NCI-H526 (cell line): ENCODE measurements at regions not wholly inside any gene's neighbourhood (a gene's known extent, or its start where the extent isn't known, plus 50 kb on each side); places are given as distances from the start of the nearest gene placed in this dataset.

Source experiments
- DNase-seq, 2 experiments: peaks; one replicate each; lab custom pipeline; 2025; lab: John Stamatoyannopoulos, UW

DNA sequence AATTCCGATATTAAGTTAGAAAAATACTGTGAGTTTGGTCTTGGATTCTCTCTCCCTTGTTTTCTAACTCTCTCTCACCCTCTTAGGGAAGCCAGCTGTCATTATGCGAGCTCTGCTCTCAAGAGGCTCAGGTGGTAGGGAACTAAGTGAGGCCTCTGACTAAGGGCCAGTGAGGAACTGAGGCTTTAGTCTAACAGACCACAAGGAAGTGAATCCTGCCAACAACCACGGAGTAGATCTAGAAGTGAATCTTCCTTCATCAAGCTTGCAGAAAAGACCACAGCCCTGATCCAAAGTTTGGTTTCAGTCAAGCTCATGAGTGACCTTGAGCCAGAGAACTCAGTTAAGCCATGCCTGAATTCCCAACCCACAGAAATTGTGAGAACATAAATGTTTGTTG lies 180.1 kb upstream of the PRMT6 start:
- no peak for DNase-seq

DNA sequence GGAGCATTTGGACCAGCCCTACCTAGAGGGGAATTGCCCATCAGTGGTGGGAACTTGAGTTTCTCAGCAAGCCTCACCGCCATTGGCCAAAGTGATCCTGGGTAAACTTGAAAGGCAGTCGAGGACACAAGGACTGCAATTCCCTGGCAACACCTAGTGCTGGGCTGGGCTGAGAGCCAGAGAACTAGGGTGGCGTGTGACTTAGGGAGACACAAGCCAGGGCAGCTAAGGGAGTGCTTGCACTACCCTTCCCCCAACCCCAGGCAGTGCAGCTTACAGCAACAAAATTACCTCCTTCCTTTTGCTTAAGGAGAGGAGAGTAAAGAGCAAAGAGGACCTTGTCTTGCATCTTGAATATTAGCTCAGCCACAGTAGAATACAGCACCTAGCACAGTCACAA lies 176.9 kb upstream of the PRMT6 start:
- DNase-seq = no peak

DNA sequence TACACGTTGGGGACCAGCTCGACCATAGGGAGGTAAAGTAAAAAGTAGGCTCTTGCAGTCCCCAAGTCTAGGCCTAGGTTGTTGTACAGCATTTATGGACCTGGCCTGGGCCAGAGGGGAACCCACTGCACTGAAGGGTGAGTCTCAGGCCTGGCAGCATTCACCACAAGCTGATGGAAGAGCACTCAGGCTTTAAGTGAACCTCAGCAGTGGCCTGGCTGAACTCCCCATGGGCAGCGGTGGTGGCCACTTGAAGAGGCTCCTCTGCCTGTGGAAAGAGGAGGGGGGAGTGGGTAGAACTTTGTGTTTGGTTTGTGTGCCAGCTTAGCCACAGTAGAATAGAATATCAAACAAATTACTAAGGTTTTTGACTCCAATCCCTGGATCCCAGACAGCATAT lies 176.2 kb upstream of the PRMT6 start:
- DNase-seq = no peak

DNA sequence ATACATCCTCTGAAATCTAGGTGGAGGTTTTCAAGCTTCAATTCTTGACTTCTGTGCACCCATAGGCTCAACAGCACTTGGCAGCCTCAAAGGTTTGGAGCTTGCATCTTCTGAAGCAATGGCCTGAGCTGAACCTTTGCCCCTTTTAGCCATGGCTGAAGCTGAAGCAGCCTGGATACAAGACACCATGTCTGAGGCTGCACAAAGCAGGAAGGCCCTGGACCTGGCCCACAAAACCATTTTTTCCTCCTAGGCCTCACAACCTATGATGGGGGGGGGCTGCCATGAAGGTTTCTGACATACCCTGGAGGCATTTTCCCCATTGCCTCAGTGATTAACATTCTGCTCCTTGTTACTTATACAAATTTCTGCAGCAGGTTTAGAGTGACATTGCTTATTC lies 173.3 kb upstream of the PRMT6 start:
- DNase-seq = no peak

DNA sequence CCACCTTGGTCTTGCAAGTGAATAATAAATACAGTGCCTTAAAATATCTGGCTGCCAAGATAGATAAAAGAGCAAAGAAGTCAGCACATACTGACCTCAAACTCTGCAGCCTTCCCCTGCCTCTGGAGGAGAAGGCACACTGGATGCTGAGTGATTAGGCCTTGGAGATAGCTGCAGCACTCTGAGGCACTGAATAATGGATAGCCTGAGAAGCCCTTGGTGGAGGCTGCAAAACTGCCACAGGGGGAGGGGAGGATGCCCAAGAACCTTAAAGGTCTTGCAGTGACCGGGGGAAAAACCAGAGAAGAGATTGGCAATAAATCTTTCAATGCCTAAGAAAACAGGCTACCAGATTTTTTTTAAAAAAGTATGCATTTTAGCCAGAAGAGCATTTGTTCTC lies 167.4 kb upstream of the PRMT6 start:
- no peak for DNase-seq

DNA sequence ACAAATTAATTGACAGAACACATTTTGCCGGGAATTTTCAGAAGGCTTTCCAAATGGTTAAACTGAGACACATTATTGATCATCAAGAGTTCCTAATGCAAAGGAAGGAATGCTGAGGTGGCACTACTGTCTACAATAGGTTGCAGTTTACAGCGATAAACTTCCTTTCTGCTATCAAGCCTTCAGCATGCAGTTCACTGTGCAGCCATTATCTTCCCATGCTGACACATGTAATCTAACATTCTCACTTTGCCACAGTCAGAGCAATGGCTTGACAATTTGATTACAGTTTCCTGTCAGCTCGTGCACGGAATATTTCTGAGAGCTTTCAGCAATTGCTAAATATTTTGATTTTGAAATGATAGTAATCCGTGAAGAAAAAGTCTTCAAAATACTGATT lies 166.9 kb upstream of the PRMT6 start:
- no peak for DNase-seq

DNA sequence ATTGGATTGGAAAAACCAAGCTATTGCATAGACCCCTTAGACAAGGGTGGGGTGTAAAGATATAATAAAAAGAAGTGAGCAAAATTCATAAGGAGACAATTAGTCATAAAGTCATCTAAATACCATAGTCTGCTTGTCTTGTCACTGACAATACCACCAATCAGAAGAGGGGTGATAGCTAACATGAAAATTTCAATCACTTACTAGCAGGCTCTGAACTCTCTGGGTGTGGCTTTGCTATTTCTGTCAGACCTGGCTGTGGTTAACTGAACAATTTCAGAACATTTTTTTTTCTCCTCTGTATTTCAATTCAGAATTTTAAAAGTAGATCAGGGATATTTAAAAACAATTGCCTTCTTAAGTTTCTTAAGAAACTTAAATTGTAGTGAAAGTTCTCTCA lies 158.5 kb upstream of the PRMT6 start:
- no peak for DNase-seq

DNA sequence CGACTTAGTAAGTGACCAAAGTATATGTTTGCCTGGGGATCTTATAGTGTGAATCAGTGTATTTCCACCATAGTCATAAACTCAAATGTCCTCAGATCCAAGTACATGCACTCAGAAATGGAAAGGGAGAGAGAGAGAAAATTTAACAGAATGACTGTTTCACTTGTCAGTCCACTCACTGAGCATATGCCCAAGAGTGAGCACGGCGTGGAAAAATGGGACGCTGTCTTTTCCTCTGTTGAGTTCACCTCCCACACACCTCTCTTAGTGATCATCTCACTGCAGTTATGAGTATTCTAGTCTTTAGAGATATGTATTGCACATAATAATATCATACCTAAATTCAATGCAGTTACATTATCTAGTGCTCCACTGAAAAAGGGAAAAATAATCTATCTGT lies 156.8 kb upstream of the PRMT6 start:
- no peak for DNase-seq

DNA sequence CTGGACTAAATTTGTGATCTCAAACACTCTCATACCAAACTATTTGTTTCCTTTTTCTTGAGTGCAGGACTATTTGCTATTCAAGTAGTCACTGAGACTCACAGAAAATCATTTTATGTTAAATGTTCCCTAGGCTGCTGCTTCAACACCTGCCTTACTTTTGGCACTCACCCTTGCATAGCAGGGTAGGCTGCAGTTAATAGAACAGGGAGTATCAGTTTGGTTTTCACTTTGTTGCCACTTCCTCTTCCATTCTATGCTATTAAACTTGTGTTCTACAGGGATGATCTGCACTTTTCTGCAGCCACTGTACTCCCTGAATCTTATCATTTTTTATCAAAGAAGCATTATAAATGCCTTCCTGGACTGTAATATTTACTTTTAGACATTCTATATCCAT lies 148.7 kb upstream of the PRMT6 start:
- no peak for DNase-seq

DNA sequence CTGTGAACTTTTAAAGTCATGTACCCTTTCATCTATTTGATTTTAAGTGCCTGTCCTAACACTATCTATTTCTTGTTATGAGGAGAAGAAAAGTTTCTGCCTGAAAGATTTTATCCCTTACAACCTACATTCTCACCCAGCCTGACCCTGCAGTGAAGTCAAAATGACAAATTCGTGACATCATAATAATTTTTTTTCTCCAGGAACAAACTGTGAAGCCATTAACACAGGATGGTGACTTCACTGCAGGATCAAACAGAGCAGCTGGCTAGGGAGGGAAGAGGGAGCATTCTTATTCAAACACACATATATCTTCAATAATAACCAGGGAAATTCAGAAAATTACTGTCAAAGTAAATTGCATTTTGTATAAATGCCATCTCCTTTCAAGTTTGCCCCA lies 147.8 kb upstream of the PRMT6 start:
- no peak for DNase-seq

DNA sequence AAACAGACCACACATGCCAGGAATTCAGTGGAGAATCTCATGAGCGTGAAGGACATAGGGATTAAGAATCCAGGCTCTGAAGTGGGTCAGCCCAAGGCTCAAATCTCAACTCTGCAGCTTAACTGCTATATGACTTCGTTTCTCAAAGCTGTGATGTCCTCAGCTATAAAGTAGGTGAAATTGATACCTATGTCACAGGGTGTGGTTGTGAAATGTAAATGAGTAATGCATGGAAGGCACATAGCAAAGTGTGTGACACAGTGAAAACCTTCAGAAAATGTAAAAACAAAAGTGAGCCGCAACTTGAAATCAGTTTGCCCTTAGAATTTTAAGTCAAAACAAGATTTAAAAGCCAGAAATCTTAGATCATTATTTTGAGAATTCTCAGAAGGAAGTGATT lies 145.7 kb upstream of the PRMT6 start:
- no peak for DNase-seq

DNA sequence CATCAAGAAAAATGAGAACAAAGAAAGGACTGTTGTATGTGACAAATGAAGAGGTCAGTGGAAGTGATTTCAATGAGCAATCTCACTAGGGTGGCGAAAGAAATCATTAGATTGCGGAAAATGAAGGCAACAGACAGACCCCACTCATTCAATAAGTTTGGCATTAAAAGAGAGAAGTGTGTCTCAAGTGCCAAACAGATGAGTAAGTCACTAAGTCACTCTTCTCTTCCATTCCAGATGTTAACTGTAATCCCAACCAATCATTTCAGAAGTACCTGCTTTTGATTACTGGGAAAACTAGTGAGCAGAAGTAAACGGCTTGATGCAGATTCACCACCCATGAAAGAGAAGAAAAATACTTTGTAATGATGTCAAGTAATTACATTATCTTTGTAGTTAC lies 144.3 kb upstream of the PRMT6 start:
- DNase-seq = no peak

DNA sequence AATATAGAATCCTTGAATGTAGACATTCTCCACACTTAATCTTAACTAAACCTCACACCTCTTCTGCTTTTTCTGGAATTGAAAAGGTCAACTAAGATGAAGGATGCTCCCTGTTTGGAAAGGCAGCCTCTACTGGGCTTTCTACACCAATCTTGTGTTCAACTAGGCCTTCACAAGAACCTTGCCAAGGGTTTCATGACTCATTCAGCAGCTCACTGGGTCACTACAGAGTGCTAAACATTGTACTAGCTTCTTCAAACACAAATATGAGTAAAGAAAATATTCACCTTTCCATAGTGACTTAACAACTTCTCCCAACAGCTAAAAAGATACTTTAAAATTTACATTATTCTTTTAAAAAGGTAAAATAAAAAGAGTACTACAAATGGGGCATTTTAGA lies 135.3 kb upstream of the PRMT6 start:
- DNase-seq = no peak

DNA sequence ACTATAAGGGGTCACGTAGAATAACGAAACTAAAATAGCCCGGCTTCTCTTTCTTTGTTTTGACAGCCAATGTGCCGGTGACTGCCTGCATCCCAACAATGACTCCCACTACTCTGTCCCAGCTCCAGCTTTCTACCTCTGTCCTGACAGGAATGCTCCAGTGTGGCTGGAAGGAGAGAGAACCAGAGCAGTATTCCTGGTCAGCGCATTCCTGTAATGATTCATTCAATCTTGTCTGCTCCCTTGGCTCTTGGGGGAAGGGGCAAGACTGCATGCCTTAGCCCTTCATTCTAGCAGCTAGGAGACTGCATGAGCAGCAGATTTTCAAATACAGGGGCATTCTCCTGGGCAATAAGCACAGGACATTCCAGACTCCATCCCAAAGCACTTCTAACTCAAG lies 132.1 kb upstream of the PRMT6 start:
- no peak for DNase-seq

DNA sequence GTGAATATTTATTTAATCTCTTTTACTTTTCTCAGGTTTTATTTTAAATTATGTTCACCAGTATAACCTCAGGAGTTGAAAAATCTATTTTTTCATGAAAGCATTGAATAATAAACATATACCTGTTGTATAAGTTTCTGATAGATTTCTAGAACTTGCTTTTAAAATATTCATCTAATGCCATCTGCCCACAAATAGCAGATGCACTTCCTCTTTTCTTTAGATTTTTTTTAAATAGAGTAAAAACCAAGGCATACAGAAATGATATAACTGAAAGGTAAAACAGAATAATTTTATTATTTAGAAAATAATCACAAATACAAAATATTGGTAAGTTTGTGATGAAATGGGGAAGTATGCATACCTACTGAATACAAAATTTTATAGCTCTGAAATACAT lies 130.7 kb upstream of the PRMT6 start:
- DNase-seq = no peak

DNA sequence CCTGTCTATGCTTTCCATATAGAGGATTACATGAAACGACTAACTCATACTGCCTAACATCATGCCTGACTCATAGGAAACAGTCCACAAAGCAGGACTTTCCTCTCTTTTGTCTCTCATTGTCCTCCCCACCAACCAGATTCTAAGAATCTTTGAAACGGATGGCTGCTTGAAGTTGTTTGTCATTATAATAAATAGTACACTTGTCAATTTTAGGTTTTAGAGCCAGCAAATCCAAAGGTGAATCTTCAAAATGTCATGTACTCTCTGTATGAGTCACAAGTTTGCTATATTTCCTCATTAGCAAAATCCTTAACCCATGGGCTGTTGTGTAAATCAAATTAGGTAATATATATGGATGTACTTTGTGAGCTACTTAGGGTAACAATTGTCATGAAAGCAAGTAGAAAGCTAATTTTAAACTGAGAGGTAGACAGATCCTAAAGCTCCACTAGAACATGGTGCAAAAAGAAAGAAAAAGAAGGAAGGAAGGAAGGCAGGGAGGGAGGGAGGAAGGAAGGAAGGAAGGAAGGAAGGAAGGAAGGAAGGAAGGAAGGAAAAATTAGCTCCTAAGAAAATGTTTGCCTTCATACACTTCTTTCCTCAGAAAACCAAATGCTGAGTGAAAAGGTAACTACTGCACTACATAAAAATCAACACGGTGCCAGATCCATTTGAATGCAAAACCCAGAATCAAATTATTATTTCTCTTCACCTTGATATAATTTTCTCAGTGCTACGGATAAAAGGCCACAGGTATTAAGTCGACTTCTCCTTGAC lies 129.5 kb upstream of the PRMT6 start:
- DNase-seq = no peak

DNA sequence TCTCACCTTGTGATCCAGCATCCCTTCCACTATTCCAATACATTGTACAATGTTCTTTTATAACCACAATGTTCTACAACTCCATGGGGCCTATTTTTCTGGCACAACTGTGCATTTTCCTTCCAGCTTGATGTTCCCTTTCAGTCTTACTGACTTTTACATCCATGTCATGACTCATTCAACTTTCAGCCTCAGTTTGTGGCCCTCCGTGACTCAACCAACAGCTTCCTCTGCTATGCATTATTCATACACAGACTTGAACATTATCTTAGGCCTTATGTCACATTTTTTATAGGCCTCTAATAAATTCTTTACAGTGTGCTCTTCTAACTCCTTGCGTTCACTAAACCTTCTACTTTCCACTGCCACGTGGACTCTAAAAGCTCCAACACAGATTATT lies 119.4 kb upstream of the PRMT6 start:
- no peak for DNase-seq

DNA sequence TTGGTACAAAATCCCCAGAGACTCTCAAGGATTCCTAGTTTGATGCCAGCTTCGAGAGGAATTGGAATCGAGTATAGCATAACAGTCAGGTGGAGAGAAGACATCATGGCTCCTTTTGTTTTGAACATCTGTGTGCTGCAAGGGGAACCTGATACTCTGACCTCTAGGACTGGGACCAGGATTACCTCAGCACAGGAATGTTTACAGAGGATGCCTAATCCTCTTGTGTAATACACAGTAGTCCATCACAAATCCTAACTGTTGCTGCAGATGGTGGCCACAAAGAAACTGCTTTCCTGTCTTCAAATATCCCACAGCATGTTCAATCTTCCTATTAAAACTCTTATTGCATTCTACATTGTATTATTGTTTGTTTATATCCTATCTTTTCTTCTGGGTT lies 111.8 kb upstream of the PRMT6 start:
- DNase-seq = no peak

DNA sequence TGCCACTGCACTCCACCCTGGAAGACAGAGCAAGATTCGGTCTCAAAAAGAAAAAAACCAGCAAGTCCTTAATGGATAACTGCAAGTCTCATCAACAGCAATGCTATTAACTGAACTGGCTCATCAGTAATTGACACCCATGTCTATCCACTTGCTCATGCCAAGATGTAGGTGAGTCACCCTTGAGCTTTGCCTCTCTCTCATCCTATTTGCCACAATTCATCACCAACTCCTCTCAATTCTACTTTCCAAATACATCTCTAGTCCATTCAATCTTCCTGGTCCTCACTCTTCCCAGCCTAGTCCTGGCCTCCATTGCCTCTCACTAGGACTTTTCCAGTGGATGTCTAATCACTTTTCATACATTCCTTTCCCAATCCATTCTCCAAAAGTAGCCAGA lies 103.7 kb upstream of the PRMT6 start:
- no peak for DNase-seq

DNA sequence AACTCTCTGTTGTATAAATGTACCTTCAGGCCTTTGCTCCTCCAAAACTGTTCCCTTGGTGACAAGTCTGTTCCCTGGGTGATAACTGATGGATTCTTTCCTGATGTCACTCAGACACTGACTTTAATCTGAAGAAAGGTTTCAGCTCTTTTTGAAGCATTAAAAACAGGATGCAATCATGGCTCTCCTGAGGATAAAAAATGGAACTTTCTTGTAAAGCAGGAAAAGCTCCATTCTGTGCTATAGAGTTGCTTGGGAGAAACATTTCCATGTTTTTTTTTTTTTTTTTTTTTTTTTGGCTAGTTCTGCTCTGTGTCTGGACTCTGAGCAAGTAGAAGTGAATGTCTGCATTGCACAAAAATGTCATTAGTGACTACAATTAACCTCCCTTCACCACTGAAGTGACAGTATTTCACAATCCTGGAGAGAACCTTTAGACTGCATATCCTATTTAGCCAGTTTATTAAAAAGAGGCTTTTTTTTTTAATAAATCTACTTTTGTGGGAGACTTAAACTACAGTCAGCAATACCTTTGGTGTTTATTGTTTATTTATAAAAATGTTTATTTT lies 101.7 kb upstream of the PRMT6 start:
- no peak for DNase-seq

DNA sequence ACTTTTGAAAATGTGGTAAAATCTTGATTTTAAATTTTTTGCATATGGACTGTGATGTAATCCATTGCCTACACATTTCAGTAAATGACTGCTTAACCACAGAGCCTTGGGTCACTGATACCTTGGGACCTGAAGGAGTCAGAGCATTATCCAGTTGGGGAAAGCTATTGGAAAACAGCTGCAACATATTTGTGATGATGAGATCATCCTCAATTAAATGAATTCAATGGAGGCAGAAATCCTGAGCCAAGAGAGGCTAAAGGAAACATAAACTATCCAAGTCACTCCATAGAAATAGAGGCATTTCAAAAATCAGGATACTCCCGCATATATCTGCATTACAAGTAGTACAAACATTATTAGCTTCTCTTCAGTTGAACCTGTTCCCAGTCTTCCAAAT lies 99.8 kb upstream of the PRMT6 start:
- no peak for DNase-seq

DNA sequence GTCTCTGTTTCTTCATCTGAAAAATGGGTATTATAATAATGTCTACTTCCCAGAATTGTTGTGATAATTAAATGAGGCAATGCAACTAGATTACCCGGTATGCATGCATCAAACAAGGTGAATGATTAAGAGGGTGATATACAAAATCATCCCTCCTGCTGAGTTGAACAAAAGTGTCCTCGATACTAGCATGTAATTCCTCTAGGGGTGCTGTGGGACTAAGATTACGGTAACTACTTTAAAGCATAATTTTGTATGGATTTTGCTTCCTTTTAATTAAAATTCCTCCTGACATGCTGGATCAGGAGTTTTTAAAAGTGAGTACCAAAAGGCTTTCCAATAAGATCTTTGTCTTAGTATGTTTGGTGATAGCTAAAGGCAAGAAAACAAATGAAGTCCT lies 98.7 kb upstream of the PRMT6 start:
- DNase-seq = no peak

DNA sequence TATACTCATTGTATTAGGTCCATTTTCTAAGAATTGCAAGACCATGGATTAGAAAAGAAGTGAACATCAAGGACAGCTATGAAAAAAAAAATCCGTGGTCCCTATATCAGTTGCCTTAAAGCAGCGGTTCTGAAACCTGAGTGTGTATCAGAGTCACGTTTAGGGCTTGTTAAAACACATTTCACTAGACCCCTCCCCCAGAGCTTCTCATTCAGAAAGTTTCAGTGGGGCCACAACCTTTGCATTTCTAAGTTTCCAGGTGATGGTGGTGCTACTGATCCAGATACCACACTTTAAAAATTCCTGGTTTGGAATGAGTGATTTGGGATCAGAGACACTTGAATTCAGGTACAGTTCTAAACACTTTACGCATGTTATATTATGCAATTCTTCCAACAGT lies 96.1 kb upstream of the PRMT6 start:
- no peak for DNase-seq

DNA sequence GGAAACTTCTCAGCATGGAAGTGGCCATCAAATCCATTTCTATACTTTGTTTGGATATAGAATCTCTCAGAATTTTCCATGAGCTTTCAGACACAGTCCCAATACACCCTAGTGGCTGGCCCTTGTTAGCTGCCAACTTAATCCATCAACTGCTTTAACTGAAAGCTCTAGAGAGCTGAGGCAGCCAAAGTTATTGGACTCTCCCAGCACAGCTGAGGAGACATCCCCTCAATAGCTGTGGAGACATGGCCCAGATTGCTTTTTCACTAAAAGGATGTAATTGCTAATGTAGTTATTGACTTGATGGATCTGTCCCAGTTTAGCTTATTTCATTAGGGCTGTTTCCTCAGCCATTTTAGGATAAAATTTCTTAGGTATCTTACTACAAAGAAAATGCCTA lies 94.8 kb upstream of the PRMT6 start:
- DNase-seq = no peak
